Head of caudate nucleus (tissue), 42 donors: ENCODE measurements at regions not wholly inside any gene's neighbourhood (a gene's known extent, or its start where the extent isn't known, plus 50 kb on each side); places are given as distances from the start of the nearest gene placed in this dataset.

Experiments
- DNase-seq, 42 donors: peaks; one replicate each; pipeline versions ENCODE4 v3.0.0 to v3.0.0-alpha.2; 2020 to 2021; ENCODE audit warnings: mixed read lengths in 7 of 42
- intact Hi-C: fragments of 100-400 bp; cut with DNase I; formaldehyde crosslinking; loops from one replicate; pipeline ENCODE4 v1.15.0; 2022

- intact Hi-C loops = no loop called here
- DNase-seq = no peak
Observed at GRCh38 chr7:125529249-125529648, 599.6 kb upstream of the POT1 start.

GRCh38 chr7:125526958-125527357 is 597.3 kb upstream of the POT1 start:
- no peak for DNase-seq
- intact Hi-C loops = no loop called here

GRCh38 chr7:125526092-125526491 is 596.5 kb upstream of the POT1 start:
- intact Hi-C loops = no loop called here
- DNase-seq = no peak

- intact Hi-C loops = no loop called here
- DNase-seq = no peak
Observed at GRCh38 chr7:125516194-125516593, 586.6 kb upstream of the POT1 start.

DNA sequence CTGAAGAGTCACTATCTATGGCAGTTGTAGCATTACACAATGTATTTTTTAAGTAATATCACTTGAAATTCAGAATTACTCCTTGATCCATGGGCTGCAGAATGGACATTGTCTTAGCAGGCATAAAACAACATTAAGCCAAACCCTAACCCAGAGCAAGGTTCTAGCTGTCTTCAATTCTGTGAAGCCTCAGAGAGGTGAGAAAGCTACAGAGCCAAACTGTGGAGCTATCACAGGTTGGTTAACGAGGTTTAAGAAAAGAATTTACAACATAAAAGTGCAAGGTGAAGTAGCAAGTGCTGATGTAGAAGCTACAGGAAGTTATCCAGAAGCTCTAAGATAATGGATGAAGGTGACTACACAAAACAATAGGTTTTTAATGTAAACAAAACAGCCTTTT is 582.7 kb upstream of the POT1 start:
- intact Hi-C loops = no loop called here
- DNase-seq = no peak

DNA sequence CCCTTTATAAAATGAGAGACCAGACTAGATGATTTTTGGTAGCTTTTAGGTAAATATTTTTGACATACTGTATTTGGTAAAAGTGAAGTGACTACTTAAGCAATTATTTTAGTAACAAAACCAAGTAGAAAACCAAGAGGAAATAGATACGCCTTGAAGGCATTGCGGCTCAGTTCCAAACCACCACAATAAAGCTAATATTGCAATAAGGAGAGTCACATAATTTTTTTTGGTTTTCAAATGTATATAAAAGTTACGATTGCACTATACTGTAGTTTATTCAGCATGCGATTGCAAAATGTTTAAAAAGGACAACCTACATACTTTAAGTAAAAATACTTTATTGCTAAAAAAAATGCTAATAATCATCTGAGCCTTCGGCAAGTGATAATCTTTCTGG is 581.7 kb upstream of the POT1 start:
- intact Hi-C loops = no loop called here
- DNase-seq = no peak

GRCh38 chr7:125506331-125506730 is 576.7 kb upstream of the POT1 start:
- no peak for DNase-seq
- intact Hi-C loops = no loop called here

- DNase-seq = no peak
- intact Hi-C loops = no loop called here
Observed at GRCh38 chr7:125504848-125505247, 575.2 kb upstream of the POT1 start.

- intact Hi-C loops = no loop called here
- DNase-seq = no peak
Observed at GRCh38 chr7:125495997-125496396, 566.4 kb upstream of the POT1 start.

DNA sequence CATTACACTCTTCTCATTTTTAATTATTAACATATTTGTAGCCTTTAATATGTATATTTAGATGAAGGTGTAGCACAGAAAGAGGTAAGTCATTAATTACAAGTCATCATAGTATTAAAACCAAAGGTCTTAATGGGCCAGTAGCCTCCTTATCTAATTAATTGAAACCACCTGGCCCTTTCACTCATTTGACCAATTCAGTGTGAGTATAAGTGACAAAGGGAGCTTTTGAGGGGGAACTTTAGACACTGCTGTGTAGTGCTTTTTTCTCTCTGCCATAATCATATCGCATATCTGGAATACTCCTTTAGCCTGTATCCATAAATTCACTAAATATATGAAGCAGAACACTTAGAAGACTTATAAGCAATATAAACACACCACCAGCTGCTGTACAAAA is 562.9 kb upstream of the POT1 start:
- intact Hi-C loops = no loop called here
- no peak for DNase-seq

GRCh38 chr7:125491137-125491536 is 561.5 kb upstream of the POT1 start:
- intact Hi-C loops = no loop called here

GRCh38 chr7:125490167-125490566 is 560.5 kb upstream of the POT1 start:
- intact Hi-C loops = no loop called here
- DNase-seq = no peak

More at GRCh38 chr7:125491137-125491536, 561.5 kb upstream of the POT1 start:
- no peak for DNase-seq

DNA sequence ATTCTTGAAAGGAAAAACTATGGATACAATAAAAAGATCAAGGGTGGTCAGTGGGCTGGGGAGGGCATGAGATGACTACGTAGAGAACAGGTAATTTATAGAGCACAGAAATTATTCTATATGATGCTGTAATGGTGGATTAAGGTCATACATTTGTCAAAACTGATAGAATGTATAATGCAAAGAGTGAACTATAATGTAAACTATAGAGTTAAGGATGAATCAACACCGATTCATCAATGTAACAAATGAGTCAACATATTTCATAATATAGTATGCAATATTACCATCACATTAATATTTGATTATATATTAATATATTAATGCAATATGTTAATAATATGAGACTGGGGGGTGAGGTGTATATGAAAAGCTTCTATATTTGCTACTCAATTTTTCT is 555.6 kb upstream of the POT1 start:
- DNase-seq = no peak
- intact Hi-C loops = no loop called here

- intact Hi-C loops = no loop called here
- no peak for DNase-seq
Observed at GRCh38 chr7:125484755-125485154, 555.1 kb upstream of the POT1 start.

- intact Hi-C loops = no loop called here
Observed at GRCh38 chr7:125481323-125481722, 551.7 kb upstream of the POT1 start.

DNA sequence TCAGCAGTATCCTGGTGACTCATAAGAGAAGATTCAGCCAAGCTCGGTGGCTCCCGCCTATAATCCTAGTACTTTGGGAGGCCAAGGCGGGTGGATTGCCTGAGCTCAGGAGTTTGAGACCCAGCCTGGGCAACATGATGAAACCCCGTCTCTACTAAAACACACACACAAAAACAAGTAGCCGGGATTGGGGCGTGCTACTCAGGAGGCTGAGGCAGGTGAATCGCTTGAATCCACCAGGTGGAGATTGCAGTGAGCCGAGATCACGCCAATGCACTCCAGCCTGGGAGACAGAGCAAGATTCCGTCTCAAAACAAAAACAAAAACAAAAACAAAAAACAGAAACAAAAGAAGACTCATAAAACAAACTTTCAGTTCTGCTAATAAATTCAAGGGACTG is 551.1 kb upstream of the POT1 start:
- intact Hi-C loops = no loop called here

More at GRCh38 chr7:125481323-125481722, 551.7 kb upstream of the POT1 start:
- no peak for DNase-seq

DNA sequence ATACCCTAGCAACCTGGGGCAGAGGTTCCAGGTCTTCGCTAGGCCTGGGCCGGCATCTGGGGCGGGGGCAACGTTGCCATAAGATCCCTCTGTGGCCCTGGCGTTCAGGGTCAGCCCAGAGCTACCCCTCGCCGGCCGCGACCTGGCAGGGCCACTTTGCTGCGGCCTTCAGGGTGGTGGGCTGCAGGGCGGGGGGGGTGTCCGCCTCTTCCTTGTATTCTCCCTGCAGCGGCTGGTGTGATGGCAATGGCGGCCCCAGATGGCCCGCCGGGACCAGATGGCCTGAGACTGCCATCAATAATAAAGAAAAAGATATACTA is 539.2 kb upstream of the POT1 start:
- DNase-seq = no peak
- intact Hi-C loops = no loop called here

More for the DNA sequence above, 551.1 kb upstream of the POT1 start:
- no peak for DNase-seq

DNA sequence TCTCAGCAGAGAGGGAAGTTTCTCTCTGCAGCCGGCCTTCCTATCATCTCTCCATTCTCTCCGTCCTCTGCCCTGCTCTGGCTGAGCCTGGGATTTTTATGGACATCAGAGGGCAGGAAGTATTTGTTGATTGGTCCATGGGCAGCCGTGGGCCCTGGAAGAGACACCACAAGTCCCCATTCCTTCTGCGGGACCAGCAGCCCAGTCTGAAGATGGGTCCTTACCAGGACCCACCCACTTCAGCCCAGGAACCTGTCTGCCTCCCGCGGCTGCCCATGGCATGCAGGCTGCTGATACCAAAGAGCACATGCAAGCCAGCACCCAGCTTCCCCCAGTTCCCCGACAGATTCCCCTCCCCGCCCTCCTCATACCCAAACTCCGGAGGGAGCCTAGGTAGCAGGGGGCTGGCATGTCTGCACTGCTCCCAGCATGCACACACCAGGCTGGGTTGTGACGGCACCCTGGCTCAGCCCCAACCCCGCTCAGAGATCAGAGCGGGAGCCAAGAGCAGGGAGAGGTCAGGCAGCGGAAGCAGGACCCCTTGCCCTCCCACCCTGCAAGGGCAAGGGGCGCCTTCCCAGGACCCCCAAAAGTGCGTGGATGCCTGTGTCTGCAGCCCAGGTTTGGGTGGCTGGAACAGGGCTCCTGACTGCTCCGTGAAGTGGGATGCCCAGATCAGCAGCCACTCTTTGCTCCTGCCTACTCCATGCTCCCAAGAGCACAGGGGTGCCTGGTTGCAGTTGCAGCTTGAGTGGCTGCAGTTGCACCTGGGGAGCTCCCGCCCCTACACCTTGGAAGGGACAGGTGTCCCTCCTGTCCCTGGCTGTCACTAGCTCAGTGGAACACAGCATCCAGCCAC is 538.6 kb upstream of the POT1 start:
- DNase-seq = no peak
- intact Hi-C loops = no loop called here

DNA sequence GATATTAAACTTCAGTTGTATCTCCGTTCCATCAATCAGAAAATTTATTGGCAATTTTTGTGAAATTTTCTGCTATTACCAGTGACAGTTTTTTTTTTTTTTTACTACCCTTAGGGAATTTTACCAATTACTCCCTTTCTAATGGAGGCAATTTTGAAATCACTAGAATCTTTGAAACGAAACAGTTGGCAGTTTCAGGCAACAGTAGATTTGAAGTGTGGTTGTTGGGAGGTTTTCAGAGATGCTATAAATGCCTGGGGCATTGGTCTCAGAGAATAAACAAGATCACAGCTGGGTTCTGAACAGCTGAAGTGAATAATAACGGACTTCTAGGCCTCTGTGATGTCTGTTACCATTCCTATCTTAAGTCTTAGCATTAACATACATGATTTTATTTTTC is 535.9 kb upstream of the POT1 start:
- no peak for DNase-seq
- intact Hi-C loops = no loop called here

- DNase-seq = no peak
- intact Hi-C loops = no loop called here
Observed at GRCh38 chr7:125462615-125463014, 533.0 kb upstream of the POT1 start.

DNA sequence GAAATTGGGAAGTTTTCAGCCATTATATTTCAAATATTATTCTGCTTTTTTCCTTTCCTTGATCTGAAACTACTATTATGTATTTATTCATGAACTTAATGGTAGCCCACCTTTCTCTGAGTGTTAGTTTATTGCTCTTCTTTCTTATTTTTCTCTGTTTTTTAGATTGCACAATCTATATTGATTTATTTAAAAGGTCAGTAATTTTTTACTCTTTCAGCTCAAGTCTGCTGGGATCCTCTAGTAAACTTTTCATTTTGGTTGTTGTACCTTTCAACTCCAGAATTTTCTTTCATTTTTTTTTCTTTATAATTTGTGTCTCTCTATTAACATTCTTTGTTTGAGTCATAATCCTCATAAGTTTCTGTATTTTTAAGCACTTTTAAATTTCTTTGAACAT is 529.4 kb upstream of the POT1 start:
- no peak for DNase-seq
- intact Hi-C loops = no loop called here

DNA sequence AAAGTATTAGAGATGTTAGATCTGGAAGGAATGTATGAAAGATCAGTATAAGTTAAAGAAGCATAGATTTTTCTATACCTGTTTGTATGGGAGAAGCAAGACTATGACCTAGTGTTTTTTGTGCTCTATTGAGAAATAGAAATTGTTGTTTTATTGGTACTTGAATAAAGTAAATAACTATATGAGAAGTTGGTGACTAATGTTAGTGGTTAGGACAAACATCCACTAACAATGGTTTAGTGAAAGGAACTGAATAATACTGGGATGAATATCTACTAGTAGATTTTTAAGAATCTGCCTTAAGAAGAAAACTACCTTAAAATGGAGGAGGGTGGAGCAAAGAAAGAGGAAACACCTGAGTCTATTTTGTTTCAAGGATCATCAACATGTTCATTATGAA is 521.1 kb upstream of the POT1 start:
- intact Hi-C loops = no loop called here
- DNase-seq = no peak
